ENCODE measurements at regions not wholly inside any gene's neighbourhood (a gene's known extent, or its start where the extent isn't known, plus 50 kb on each side); places are given as distances from the start of the nearest gene placed in this dataset.
"Not testable (repeated sequence)": the region's sequence is repeated elsewhere in the genome, so short reads cannot be mapped to it uniquely, and the experiment has no call there.

DNA sequence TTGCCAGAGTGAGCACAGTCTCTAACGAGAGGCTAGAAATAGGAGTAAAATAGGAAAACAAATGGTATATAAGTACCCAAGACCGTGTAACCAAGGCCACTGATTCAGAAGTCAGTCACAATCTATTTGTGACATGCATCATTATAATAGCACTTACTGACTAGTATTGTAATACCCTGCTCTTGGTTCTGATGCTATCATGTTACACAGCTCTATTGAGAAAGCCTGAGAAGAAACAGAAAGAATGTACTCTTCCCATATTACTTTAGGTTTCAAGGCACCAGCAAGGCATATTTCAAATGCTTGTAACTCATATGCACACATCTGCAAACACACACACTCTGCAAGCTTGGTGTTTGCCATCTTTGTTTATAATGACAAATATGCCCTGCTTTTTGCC is 746.4 kb downstream of the SLC4A3 start:
- BruUV-seq (replicated peaks): no TSS peak
- POLR2A ChIA-PET: no interaction called here
- Mint-ChIP-seq H3K4me3 (ENCODE audit: unreplicated experiment) (no peak overlapping the region), H3K9me3 (ENCODE audit: unreplicated experiment) (no peaks in the 10 kb centered on the region), H3K4me1 (ENCODE audit: insufficient read depth, unreplicated experiment) (no peaks in the 10 kb centered on the region), H3K36me3 (ENCODE audit: insufficient read depth, unreplicated experiment) (no peaks in the 10 kb centered on the region), H3K27ac (ENCODE audit: low read depth, unreplicated experiment) (no peak overlapping the region), H3K27me3 (ENCODE audit: insufficient read depth, unreplicated experiment) (no peaks in the 10 kb centered on the region)
- CTCF ChIA-PET: no interaction called here
- intact Hi-C loops (cut with micrococcal nuclease): no loop called here
- peak; percentile 4 for DNase-seq (ENCODE audit: unreplicated experiment)
- no peak for TF ChIP-seq CTCF (IDR thresholded peaks at IDR 0.05; ENCODE audit: unreplicated experiment)

DNA sequence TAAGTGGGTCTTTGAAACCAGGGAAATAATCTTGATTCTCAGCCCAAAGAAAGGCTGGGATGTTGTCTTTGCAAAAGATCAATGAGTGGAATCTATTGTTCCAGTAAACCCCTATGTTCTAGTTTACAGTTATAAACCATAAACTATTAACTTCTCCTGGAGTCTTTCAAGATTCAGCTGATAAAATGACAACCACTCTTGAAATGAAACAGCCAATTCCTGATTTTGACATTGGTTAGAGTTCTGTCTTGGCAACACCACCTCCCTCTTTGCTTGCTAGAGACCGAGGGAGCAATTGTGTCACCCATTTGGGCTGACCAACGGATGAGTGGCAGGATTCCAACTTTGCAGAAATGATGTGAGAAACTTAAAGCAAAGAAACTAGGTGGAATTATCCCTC is 746.9 kb downstream of the SLC4A3 start:
- H3K4me3 Mint-ChIP-seq (ENCODE audit: unreplicated experiment): no peak overlapping the region
- no peak overlapping the region for H3K27ac Mint-ChIP-seq (ENCODE audit: low read depth, unreplicated experiment)
- TF ChIP-seq CTCF (IDR thresholded peaks at IDR 0.05; ENCODE audit: unreplicated experiment): no peak
- no TSS peak for BruUV-seq (replicated peaks)
- no peak for DNase-seq (ENCODE audit: unreplicated experiment)
- H3K36me3 Mint-ChIP-seq (ENCODE audit: insufficient read depth, unreplicated experiment): no peaks in the 10 kb centered on the region
- ChIA-PET CTCF (no interaction called here), POLR2A (no interaction called here)
- H3K27me3 Mint-ChIP-seq (ENCODE audit: insufficient read depth, unreplicated experiment): no peaks in the 10 kb centered on the region
- H3K4me1 Mint-ChIP-seq (ENCODE audit: insufficient read depth, unreplicated experiment): no peaks in the 10 kb centered on the region
- intact Hi-C loops (cut with micrococcal nuclease): no loop called here
- no peaks in the 10 kb centered on the region for H3K9me3 Mint-ChIP-seq (ENCODE audit: unreplicated experiment)

- intact Hi-C loops (cut with micrococcal nuclease): no loop called here
- H3K4me1 Mint-ChIP-seq (ENCODE audit: insufficient read depth, unreplicated experiment): no peaks in the 10 kb centered on the region
Observed at GRCh38 chr2:220377482-220378155, 750.2 kb downstream of the SLC4A3 start.

DNA sequence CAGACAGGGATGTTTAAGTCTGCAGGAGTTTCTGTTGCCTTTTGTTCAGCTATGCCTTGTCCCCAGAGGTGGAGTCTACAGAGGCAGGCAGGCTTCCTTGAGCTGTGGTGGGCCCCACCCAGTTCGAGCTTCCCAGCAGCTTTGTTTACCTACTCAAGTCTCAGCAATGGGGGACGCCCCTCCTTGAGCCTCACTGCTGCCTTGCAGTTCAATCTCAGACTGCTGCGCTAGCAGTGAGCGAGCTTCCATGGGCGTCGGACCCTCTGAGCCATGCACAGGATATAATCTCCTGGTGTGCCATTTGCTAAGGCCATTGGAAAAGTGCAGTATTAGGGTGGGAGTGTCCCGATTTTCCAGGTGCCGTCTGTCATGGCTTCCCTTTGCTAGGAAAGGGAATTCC is 760.3 kb downstream of the SLC4A3 start:
- H3K36me3 Mint-ChIP-seq (ENCODE audit: insufficient read depth, unreplicated experiment); CTCF ChIA-PET; POLR2A ChIA-PET; intact Hi-C loops (cut with micrococcal nuclease); BruUV-seq (replicated peaks); H3K27ac Mint-ChIP-seq (ENCODE audit: low read depth, unreplicated experiment); H3K4me1 Mint-ChIP-seq (ENCODE audit: insufficient read depth, unreplicated experiment); DNase-seq (ENCODE audit: unreplicated experiment); H3K27me3 Mint-ChIP-seq (ENCODE audit: insufficient read depth, unreplicated experiment); H3K9me3 Mint-ChIP-seq (ENCODE audit: unreplicated experiment); H3K4me3 Mint-ChIP-seq (ENCODE audit: unreplicated experiment): not testable (repeated sequence)

More at GRCh38 chr2:220377482-220378155, 750.2 kb downstream of the SLC4A3 start:
- H3K27ac Mint-ChIP-seq (ENCODE audit: low read depth, unreplicated experiment): no peak overlapping the region
- H3K36me3 Mint-ChIP-seq (ENCODE audit: insufficient read depth, unreplicated experiment): no peaks in the 10 kb centered on the region
- BruUV-seq (replicated peaks): no TSS peak
- H3K9me3 Mint-ChIP-seq (ENCODE audit: unreplicated experiment): peaks cover 22% of the 10 kb centered on the region
- no peaks in the 10 kb centered on the region for H3K27me3 Mint-ChIP-seq (ENCODE audit: insufficient read depth, unreplicated experiment)
- no peak for TF ChIP-seq CTCF (IDR thresholded peaks at IDR 0.05; ENCODE audit: unreplicated experiment)
- ChIA-PET CTCF (interaction anchor here (0.6 kb wide), 1 partner anchor 174 kb away, joined by 5 read pairs; no protein-coding TSS in a partner anchor), POLR2A (no interaction called here)
- no peak overlapping the region for H3K4me3 Mint-ChIP-seq (ENCODE audit: unreplicated experiment)
- no peak for DNase-seq (ENCODE audit: unreplicated experiment)

GRCh38 chr2:220393711-220394110 is 766.3 kb downstream of the SLC4A3 start:
- H3K9me3 Mint-ChIP-seq (ENCODE audit: unreplicated experiment): no peaks in the 10 kb centered on the region
- no peak overlapping the region for H3K4me3 Mint-ChIP-seq (ENCODE audit: unreplicated experiment)
- ChIA-PET POLR2A (no interaction called here), CTCF (no interaction called here)
- BruUV-seq (replicated peaks): no TSS peak
- intact Hi-C loops (cut with micrococcal nuclease): no loop called here
- H3K27me3 Mint-ChIP-seq (ENCODE audit: insufficient read depth, unreplicated experiment): no peaks in the 10 kb centered on the region
- DNase-seq (ENCODE audit: unreplicated experiment): no peak
- H3K4me1 Mint-ChIP-seq (ENCODE audit: insufficient read depth, unreplicated experiment): no peaks in the 10 kb centered on the region
- no peak overlapping the region for H3K27ac Mint-ChIP-seq (ENCODE audit: low read depth, unreplicated experiment)
- TF ChIP-seq CTCF (IDR thresholded peaks at IDR 0.05; ENCODE audit: unreplicated experiment): no peak
- H3K36me3 Mint-ChIP-seq (ENCODE audit: insufficient read depth, unreplicated experiment): no peaks in the 10 kb centered on the region
